HG03097 (cell line): ENCODE measurements at regions not wholly inside any gene's neighbourhood (a gene's known extent, or its start where the extent isn't known, plus 50 kb on each side); places are given as distances from the start of the nearest gene placed in this dataset.
"Not testable (repeated sequence)": the region's sequence is repeated elsewhere in the genome, so short reads cannot be mapped to it uniquely, and the experiment has no call there.

ENCODE experiments used
- ATAC-seq: cut with Tn5 transposase; IDR thresholded peaks from one replicate; pipeline ENCODE4 v1.9.1; 2021; ENCODE audit not compliant: unreplicated experiment, low FRiP score

DNA sequence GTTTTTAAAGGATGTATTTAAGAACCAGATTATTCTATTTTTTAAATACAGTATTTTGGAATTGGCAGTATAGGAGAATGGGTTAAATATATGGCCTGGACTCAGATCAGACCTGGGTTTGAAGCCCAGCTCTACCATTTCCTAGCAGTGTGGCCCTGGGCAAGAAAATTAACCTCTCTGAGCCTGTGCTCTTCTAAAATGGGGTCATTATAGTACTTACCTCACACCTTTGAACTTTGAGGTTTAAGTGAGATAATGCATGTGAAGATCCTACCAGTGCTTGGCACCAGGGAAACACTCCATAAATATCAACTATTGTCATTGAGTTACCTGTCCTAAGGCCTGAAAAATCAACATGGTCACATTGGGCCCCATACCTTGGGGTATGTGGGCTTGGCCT, 93.4 kb upstream of the WSB1 start:
- ATAC-seq: no peak

DNA sequence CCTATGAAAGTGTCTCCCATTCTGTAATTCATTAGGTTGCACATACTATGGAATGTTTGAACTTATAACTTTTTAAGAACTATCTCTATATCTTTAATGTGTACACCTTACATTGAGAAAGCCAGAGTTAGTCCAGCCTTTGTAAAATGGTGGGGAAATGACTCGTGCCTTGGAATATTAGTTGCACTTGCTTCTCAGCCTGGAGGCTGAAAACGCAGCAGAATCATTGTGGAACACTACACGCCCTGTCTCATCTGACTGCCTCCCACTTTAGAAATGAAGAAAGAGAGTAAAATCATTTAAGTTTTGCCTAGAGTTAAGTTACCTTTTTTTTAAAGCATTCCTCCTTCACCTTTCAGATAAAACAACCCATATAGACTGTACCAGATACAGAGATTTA, 90.7 kb upstream of the WSB1 start:
- ATAC-seq: no peak

DNA sequence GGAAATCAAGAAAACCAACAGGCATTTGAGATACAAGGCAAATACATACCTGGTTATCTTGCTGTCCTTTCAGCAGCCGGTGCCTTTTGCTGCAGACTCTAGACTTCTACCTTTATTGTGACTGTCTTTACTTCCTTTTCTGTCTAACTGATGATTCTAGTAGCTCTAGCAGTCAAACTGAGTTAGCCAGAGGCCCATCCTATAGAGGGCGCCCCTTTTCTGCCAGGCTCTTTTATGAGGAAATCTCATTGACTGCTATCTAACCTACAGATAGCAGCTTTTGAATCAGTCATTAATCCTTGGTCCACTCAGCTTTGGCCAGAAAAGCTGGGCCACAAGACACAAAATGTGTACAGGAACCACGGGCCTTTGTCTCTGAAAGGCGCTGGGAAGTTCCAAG, 87.5 kb upstream of the WSB1 start:
- ATAC-seq: no peak

DNA sequence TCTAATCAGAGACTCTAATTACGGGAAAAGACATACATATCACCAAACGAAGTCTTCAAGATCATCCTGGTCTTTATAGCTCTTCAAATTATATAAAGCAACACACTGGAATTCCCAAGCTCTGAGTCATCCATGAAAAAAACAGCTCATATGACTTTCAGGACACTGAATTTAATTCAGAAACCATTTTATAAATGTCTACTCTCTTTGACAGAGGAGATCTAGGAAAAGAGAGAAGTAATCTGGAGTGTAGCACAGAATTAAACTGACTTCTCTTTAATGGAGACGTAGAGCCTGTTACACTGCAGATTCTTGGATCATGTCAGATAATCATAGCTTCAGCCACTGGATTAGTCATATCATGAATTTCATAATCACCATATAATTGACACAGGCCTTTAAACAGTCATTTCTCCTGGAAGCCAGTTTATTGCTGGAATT, 86.8 kb upstream of the WSB1 start:
- no peak for ATAC-seq

DNA sequence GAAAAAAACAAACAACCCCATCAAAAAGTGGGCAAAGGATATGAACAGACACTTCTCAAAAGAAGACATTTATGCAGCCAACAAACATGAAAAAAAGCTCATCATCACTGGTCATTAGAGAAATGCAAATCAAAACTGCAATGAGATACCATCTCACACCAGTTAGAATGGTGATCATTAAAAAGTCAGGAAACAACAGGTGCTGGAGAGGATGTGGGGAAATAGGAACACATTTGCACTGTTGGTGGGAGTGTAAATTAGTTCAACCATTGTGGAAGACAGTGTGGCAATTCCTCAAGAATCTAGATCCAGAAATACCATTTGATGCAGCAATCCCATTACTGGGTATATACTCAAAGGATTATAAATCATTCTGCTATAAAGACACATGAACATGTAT, 85.5 kb upstream of the WSB1 start:
- ATAC-seq: not testable (repeated sequence)

DNA sequence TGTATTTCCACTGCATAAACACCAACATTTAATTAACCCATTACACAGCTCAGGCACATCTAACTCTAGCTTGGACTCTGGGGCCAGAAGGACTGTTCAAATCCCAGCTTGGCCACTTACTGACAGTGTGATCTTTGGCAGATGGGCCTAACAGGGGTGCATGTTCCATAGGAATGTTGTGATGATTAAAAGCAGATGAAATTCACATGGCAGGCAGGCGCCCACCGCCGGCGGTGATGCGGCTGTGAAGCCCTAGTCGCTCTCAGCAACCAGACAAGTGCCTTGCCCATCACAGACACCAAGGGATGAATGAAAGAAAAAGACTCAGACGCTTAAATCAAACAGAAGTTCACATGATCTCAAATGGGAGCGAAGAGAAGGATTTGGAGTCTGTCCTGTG, 84.6 kb upstream of the WSB1 start:
- ATAC-seq: no peak

DNA sequence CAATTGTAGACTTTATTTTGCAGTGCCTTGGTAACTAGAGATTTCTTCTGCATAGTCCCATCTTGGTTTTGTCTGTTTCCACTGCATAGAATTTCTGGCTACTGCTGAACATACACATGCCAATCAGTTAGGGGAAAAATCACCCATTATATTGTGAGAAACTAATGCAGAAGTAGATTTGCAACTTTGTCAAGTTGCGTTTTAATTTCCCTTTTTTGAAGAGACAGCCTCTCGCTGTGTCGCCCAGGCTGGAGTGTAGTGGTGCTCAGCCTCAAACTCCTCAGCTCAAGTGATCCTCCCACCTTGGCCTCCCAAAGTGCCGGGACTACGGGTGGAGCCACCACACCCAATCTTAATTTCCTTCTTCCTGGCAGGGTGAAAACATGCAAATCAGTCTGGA, 83.1 kb upstream of the WSB1 start:
- ATAC-seq: not testable (repeated sequence)

DNA sequence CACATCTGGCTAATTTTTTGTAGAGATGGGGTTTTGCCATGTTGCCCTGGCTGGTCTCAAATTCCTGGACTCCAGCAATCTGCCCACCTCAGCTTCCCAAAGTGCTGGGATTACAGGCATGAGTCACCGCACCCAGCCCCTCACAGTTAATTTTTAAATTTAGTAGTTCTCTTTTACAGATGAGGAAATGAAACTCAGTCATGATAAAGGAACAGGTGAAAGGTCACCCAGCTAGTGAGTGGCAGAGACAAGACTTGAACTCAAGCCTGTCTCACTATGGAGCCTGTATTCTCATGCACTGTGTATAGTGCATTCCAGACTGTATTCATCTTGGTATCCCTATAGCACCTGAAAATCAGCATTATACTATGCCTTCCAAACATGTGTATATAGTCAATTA, 77.1 kb upstream of the WSB1 start:
- ATAC-seq: no peak

DNA sequence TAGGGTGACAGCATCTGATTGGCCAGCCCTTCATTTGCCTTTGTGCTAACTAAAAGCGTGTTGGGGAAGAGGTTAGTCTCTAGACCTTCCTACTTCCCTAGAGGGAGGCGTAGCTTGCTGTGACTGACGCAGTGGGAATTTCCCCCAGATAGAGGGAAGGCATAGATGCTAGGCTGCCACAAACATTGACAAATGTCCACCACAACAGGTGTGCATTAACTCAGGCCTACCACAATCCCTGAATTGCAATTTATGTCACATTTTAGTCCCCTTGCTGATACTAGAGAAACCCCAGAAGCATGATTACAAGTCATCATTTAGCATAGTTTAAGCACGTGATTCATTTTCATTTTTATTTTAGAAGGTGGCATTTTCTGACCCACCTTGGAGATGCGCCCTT, 76.3 kb upstream of the WSB1 start:
- peak; percentile 80 for ATAC-seq

DNA sequence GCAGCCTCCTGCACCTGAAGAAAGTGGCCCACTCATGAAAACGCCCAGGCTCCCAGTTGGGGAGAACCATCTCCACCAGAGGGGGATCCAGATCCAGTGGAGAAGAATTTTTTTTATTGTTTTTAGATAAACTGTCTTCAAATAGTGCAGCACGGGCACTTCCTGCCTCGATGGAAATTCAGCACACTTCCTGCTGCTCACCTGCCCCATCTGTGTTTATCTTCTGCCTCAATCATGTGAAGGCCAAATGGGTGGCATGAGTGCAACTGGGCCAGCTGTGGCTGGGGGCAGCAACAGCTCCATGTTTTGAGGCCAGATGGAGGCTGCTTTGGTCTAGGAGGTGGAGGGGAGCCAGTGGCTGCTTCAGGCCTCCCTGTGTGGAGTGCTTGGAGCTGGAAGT, 75.9 kb upstream of the WSB1 start:
- ATAC-seq: no peak

DNA sequence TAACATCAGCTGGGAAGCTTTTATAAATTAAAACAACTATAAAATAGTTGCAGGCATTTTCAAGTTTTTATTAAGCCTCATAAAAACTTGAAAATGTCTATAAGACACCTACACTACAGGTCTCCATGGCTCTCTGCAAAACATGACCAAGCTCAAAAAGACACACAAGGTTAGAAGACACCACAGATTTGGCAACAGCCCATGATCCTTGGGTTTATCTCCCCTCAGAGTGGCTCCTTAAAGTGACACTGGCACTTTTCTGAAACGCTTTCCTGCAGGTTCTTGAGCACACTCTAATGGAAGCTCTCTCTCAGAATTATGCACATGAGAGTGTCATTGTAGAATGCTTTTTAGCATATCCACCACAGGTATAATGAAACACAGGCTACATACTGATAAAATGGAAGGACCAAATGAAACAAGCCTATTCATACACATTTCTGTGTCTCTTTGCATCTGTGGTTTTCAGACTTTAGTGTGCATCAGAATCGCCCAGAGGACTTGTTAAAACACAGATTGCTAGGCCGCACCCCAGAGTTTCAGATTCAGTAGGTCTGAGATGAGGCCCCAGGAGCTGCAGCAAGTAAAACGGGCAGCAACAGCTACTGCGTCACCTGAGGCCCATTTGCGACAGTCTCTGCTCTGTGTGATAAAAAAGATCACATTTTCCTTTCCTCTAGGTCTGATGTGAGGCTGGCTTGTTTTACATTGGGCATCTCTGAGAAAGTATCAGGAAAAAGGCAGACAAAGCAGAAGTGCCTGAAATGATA, 75.0 kb upstream of the WSB1 start:
- ATAC-seq: peak; percentile 61

DNA sequence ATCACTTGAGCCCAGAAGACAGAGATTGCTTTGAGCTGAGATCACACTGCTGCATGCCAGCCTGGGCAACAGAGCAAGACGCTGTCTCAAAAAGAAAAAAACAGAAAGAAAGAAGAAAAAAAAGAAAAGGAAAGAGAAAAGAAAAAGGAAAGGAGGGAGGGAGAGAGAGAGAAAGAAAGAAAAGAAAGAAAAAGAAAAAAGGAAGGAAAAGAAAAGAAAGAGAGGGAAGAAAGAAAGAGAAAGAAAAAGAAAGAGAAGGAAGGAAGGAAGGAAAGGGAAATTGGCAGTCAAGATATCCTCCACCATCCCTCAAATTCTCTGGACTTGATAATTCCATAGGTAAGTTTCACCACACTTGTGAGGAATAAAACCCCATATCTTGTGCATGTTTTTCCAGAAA, 71.4 kb upstream of the WSB1 start:
- no peak for ATAC-seq

DNA sequence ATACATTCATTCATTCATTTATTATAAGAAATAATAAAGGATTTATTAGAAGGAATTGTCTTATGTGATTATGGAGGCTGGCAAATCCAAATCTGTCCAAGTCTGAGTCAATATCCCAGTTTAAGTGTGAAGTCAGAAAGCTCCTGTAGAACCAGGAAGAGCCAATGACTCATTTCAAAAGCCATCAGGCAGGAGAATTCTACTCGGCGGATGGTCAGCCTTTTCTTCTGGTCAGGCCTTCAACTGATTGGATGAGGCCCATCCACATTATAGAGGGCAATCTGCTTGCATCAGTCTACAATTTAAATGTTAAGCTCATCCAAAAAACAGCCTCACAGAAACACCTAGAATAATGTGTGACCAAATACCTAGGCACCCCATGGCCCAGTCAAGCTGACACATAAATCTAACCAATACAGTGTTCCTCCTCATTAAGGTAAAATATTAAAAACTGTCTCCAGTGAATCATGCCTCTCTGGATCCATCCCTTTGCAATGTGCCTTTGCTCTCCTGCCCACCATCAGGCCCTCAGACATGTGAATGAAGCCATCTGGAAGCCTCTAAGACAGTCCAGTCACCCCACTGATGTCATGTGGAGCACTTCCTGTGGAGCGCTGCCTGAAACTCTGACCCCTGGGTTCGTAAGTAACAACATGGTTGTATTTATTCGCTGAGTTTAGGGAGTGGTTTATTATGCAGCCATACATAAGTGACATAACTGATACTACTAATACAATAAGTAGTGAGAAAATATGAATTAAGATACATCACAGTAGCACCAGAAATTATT, 69.2 kb upstream of the WSB1 start:
- ATAC-seq: no peak

DNA sequence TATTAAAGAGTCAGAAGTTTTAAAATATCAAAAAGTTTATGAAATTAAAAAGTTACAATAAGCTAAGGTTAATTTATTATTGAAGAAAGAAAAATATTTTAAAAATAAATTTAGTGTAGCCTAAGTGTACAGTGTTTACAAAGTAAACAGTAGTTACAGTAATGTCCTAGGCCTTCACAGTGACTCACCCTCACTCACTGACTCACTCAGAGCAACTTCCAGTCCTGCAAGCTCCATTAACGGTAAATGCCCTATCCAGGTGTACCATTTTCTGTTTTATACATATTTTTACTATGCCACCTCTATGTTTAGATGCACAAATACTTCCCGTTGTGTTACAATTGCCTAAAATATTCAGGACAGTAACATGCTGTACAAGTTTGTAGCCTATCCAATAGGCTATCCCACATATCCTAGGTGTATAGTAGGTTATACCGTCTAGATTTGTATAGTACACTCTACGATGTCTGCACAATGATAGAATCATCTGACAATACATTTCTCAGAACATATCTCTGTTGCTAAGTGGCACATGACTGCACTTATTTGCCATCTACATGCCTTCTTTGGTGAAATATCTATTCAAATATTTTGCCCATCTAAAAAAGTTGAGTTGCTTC, 67.2 kb upstream of the WSB1 start:
- no peak for ATAC-seq

DNA sequence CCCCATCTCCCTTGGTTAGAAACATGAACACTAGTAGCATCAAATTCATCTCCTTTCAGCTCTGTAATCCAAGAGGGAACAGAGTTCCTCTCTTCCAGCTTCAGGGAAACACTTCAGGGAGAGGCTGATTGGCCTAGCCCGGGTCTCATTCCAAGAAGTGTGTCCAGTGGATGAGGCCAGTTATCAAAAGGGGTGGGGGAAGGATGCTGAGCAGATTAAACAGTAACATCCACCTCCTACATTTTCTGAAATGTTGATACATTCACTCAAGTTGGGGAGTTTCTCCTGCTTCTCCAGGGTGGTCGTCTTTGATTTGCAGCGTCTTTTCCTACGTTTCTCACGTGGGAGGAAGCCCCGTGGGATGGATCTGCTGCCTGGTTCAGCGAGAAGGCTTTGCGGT, 62.9 kb upstream of the WSB1 start:
- ATAC-seq: no peak

DNA sequence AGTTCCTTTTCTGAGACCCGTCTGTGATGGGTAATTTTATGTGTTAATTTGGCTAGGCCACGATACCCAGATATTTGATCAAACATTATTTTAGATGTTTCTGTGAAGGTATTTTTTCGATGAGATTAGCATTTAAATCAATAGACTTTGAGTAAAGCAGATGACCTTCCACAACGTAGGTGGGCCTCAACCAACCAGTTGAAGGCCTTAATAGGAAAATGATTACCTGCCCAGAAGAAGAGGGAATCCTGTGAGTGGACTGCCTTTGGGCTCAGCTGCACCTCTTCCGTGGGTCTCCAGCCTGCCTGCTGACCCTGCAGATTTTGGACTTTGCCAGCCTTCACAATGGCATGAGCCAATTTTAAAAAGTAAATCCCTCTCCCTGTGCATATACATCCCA, 61.6 kb upstream of the WSB1 start:
- no peak for ATAC-seq

DNA sequence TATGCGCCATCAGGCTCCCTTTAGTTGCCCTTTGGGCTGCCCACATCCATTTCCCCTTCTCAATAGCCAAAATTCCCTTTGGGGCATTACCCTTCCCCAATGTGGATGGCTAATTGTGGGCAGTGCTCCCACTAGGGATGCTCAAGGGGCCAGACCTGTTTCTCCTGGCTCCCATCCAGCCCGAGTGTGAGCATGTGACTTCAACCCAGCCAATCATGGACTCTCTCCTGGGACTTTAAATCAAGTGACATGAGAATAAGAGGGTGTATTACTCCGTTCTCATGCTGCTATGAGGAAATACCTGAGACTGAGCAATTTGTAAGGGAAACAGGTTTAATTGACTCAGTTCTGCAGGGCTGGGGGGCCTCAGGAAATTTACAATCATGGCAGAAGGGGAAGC, 60.9 kb upstream of the WSB1 start:
- ATAC-seq: no peak

DNA sequence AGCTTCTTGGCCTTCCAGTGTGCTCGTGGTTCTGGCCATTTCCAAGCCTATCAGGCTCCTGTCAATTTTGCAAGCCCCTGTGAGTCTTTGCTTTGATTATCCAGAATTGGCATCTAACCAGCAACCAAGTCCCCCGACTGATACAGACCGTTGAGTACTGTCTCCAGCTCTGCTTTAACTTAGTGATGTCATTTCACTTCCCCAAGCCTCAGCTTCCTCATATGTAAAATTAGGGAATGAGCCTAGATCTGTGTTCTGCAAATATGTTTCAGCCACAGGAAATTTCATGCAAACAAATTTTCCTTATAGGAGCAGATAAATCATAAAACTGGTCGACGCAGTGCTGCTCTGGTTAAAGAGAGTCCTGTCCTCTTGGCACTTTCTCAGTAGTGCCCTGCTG, 60.1 kb upstream of the WSB1 start:
- no peak for ATAC-seq

DNA sequence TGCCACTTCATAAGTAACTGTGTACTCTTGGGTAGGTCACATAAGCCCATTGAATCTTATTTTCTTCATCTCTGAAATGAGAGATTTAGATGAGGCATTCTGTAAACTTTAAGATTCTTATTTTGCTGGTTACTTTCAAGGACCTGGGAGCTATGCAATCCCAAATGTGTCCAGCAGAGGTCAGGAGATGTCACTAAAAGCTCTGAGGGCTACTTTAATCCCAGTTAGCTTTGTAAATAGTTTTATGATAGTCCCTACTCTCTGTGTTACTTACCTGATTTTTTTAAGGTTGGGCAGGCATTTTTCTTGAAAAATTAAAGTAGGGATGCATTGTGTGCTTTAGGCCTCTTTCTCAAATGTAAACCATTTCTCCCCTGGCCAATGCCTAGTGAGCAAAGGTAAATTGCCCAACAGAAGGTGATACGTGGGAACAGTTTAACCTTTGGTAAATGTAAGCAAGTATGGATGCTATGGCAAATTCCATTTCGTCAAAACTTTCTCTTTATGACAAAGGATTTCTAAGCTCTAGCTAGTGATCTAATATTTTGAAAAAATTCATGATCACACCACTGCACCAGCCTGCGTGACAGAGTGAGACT, 57.1 kb upstream of the WSB1 start:
- no peak for ATAC-seq

DNA sequence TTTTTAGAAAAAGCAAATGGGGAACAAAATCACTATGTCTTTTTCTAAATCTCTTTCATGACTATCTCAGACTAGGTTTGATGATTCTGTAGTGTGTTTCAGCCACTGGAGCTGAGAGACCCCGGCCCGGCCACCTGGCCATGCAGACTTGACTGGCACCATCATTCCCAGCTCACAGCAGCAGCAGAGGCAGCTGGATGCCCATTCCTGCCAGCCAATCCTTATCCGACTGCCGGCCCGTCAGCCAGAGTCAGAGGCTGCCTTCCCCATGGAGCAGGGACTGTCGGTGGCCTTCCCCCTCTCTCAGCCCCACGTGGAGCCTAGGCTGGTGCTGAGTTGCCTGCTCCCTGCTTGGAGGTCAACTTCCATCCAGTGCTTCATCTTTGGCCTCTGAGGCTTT, 56.0 kb upstream of the WSB1 start:
- no peak for ATAC-seq

DNA sequence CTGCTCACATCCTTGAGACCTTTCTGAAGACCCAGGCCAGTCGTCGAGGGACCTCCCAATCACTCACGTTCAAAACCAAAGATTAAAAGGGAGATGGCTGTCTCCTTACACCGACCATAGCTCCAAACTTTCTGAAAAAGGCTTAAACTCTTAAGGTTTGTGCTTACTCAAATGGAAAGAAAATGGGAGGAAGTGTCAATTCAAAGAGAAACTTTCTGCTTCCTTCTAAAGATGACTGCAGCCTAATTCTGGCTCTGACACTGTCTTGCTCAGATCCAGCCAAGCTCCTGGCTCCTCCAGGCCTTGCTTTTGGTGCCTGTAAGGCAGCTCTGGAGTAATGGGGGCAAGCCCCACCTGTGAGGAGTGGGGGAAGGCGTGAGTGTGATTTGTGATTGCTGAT, 54.9 kb upstream of the WSB1 start:
- ATAC-seq: no peak
